ENCODE measurements at regions not wholly inside any gene's neighbourhood (a gene's known extent, or its start where the extent isn't known, plus 50 kb on each side); places are given as distances from the start of the nearest gene placed in this dataset.
"Not testable (repeated sequence)": the region's sequence is repeated elsewhere in the genome, so short reads cannot be mapped to it uniquely, and the experiment has no call there.

DNA sequence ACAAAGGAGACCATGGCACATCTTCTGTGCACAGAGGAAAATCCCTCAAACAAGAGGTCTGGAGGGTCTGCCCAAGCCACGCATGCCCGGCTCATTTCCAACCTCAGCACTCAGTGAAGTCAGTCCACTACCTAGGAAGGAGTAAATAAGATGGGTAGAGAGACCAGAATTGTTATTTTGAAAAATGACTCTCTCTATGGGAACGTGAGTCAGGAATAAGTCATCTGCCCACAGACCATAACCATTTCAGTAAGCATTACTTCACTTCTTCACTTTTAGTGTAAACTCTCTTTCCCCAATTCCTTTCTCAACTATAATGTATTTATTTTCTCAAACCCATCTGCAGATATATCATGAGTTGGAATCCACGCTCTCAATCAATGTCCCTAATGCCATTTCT, 1039.9 kb upstream of the USP15 start:
- H3K4me3 ChIP-seq (ENCODE audit: low read depth, poor library complexity, severe bottlenecking), result no peak overlapping the region
- intact Hi-C loops (cut with DNase I; ENCODE audit: low total_unique reads), result no loop called here
- no peak for DNase-seq (ENCODE audit: low spot score in 2 of 2)
- TF ChIP-seq, protein P1, sequence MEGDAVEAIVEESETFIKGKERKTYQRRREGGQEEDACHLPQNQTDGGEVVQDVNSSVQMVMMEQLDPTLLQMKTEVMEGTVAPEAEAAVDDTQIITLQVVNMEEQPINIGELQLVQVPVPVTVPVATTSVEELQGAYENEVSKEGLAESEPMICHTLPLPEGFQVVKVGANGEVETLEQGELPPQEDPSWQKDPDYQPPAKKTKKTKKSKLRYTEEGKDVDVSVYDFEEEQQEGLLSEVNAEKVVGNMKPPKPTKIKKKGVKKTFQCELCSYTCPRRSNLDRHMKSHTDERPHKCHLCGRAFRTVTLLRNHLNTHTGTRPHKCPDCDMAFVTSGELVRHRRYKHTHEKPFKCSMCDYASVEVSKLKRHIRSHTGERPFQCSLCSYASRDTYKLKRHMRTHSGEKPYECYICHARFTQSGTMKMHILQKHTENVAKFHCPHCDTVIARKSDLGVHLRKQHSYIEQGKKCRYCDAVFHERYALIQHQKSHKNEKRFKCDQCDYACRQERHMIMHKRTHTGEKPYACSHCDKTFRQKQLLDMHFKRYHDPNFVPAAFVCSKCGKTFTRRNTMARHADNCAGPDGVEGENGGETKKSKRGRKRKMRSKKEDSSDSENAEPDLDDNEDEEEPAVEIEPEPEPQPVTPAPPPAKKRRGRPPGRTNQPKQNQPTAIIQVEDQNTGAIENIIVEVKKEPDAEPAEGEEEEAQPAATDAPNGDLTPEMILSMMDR (IDR thresholded peaks at IDR 0.05), result no peak
- TF ChIP-seq POLR2A (IDR thresholded peaks at IDR 0.05), result no peak
- WGBS, 2 donors, result 90 to 91% methylated on average over 4 of the region's 4 CpGs

DNA sequence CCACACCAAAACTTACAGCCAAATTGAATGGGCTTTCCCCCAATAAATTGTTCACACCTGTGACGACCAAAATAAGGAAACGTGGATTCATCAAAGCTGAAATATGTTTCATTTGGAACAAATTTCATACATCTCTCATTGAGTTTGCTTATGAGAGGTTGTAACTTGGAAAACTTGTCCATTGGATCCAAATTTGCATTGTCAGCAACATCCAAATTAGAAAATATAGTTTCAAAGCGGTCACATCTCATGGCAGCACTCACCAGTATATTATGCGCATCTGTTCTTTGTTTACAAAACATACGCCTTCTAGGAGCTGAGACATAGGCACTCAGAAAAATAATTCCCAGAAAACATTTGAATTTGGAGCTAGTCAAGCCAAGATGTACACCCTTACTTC, 1028.2 kb upstream of the USP15 start:
- intact Hi-C loops (cut with DNase I; ENCODE audit: low total_unique reads), result no loop called here
- no peak for DNase-seq (ENCODE audit: low spot score in 2 of 2)
- 78 to 79% methylated on average over 5 of the region's 5 CpGs for WGBS, 2 donors
- TF ChIP-seq POLR2A (IDR thresholded peaks at IDR 0.05), result no peak
- TF ChIP-seq, protein P1 (IDR thresholded peaks at IDR 0.05), result no peak
- no peak overlapping the region for H3K4me3 ChIP-seq (ENCODE audit: low read depth, poor library complexity, severe bottlenecking)

DNA sequence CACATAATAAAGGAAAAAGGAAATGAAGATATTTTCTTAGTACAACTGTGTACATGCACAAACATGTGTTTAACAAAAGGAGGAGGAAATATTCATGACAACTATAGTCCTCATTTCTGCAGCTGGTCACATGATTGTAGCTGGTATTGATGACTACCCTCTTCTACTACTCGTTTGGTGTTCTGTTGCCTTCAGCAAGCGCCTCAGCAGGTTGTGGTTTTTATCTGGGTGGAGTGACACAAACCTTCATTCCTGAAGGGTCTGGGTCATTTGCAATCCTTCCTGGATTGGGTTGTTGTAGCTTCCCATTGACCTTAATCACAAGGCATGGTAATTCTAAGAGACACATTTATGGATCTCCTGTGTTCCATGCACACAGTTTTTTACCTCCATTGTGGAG, 1009.9 kb upstream of the USP15 start:
- WGBS, 2 donors, result 77 to 83% methylated on average over 2 of the region's 2 CpGs
- intact Hi-C loops (cut with DNase I; ENCODE audit: low total_unique reads), result no loop called here
- H3K4me3 ChIP-seq (ENCODE audit: low read depth, poor library complexity, severe bottlenecking), result no peak overlapping the region
- no peak for DNase-seq (ENCODE audit: low spot score in 2 of 2)
- TF ChIP-seq POLR2A (IDR thresholded peaks at IDR 0.05), result no peak
- TF ChIP-seq, protein P1 (IDR thresholded peaks at IDR 0.05), result no peak

DNA sequence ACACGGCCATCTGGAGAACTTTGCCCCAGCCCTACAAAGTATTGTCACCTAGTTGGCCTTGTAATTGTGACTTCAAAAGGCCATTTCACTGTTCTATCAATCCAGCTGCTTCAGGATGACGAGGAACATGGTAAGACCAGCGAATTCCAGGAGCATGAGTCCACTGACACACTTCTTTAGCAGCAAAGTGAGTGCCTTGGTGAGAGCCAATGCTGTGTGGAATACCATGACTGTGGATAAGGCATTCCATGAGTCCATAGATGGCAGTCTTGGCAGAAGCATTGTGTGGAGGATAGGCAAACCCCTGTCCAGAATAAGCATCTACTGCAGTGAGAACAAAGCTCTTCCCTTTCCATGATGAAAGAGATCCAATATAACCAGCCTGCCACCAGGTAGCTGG, 1009.1 kb upstream of the USP15 start:
- intact Hi-C loops (cut with DNase I; ENCODE audit: low total_unique reads), result no loop called here
- no peak overlapping the region for H3K4me3 ChIP-seq (ENCODE audit: low read depth, poor library complexity, severe bottlenecking)
- WGBS, 2 donors, result 69 to 73% methylated on average over 3 of the region's 3 CpGs
- no peak for DNase-seq (ENCODE audit: low spot score in 2 of 2)
- TF ChIP-seq, protein P1 (IDR thresholded peaks at IDR 0.05), result no peak

DNA sequence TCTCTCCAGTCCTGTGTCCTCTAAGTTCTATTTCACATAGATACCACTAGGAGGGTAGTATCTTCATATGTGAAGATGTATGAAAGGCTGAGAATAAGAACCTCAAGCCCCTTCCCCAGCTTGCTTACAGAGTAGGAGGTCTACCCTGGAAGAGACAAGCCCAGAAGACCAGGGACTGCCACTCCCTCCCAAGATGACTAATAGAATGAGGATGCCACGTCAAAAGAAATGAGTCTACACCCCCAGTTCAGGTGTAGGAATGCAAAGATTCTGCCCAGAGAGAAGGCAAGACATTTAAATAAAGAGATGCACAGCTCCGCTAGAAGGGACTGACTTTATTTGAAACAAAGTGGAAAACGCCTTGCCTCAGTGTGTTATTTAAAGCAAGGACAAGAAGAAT, 1006.0 kb upstream of the USP15 start:
- no peak for DNase-seq (ENCODE audit: low spot score in 2 of 2)
- intact Hi-C loops (cut with DNase I; ENCODE audit: low total_unique reads), result no loop called here
- 75% methylated on average over 3 of the region's 3 CpGs for WGBS, 2 donors
- TF ChIP-seq, protein P1 (IDR thresholded peaks at IDR 0.05), result no peak
- no peak for TF ChIP-seq POLR2A (IDR thresholded peaks at IDR 0.05)
- H3K4me3 ChIP-seq (ENCODE audit: low read depth, poor library complexity, severe bottlenecking), result no peak overlapping the region

DNA sequence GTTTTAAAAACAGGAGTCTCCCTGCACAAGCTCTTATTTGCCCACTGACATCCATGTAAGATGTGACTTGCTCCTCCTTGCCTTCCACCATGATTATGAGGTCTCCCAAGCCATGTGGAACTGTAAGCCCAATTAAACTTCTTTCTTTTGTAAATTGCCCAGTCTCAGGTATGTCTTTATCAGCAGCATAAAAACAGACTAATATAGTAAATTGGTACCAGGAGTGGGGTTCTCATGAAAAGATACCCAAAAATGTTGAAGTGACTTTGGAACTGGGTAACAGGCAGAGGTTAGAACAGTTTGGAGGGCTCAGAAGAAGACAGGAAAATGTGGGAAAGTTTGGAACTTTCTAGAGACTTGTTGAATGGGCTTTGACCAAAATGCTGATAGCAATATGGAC, 995.9 kb upstream of the USP15 start:
- H3K4me3 ChIP-seq (ENCODE audit: low read depth, poor library complexity, severe bottlenecking); intact Hi-C loops (cut with DNase I; ENCODE audit: low total_unique reads); DNase-seq (ENCODE audit: low spot score in 2 of 2): not testable (repeated sequence)
